GM23338 (cell line): ENCODE measurements at regions not wholly inside any gene's neighbourhood (a gene's known extent, or its start where the extent isn't known, plus 50 kb on each side); places are given as distances from the start of the nearest gene placed in this dataset.

Experiments
- ATAC-seq: fragments of 200-7000 bp; cut with Tn5 transposase; 3 replicates; pipeline ENCODE4 v1.9.1; 2020
- DNase-seq: peaks from one replicate; pipeline ENCODE4 v3.0.0-alpha.2; 2015; ENCODE audit warnings: low spot score
- H2AFZ ChIP-seq: fragments of 200-600 bp; sonication (generic); 2 replicates; pipeline ENCODE4 v1.8.0; 2016; ENCODE audit warnings: antibody characterized with exemption, mild to moderate bottlenecking, moderate library complexity
- H3F3A ChIP-seq: fragments of 200-600 bp; sonication (generic); replicated peaks from 2 replicates; pipeline ENCODE4 v1.8.0; 2017; ENCODE audit warnings: antibody characterized with exemption, mixed run types, low read depth
- H3K27ac ChIP-seq: fragments of 200-600 bp; sonication (generic); 2 replicates; pipeline ENCODE4 v1.6.1; 2016; ENCODE audit warnings: low read depth
- H3K27me3 ChIP-seq: fragments of 200-600 bp; sonication (generic); 2 replicates; pipeline ENCODE4 v1.8.0; 2016; ENCODE audit warnings: mild to moderate bottlenecking, mixed run types, moderate library complexity; ENCODE audit not compliant: insufficient read depth
- H3K36me3 ChIP-seq: fragments of 200-600 bp; sonication (generic); 2 replicates; pipeline ENCODE4 v1.8.0; 2016; ENCODE audit warnings: mild to moderate bottlenecking; ENCODE audit not compliant: insufficient read depth
- H3K4me1 ChIP-seq: fragments of 200-600 bp; sonication (generic); 2 replicates; pipeline ENCODE4 v1.8.0; 2016; ENCODE audit warnings: mild to moderate bottlenecking, moderate library complexity; ENCODE audit not compliant: insufficient read depth
- H3K4me2 ChIP-seq: fragments of 200-600 bp; sonication (generic); 2 replicates; pipeline ENCODE4 v1.7.1; 2017; ENCODE audit warnings: mixed run types
- H3K4me3 ChIP-seq: fragments of 200-600 bp; sonication (generic); 2 replicates; pipeline ENCODE4 v1.6.1; 2016; ENCODE audit warnings: mixed run types
- H3K79me2 ChIP-seq: fragments of 200-600 bp; sonication (generic); replicated peaks from 2 replicates; pipeline ENCODE4 v1.8.0; 2017; ENCODE audit warnings: mild to moderate bottlenecking; ENCODE audit not compliant: insufficient read depth
- H3K9me2 ChIP-seq: fragments of 200-600 bp; sonication (generic); 2 replicates; pipeline ENCODE4 v1.8.0; 2017; ENCODE audit not compliant: insufficient read depth
- H4K20me1 ChIP-seq: fragments of 200-600 bp; sonication (generic); replicated peaks from 2 replicates; pipeline ENCODE4 v1.8.0; 2017; ENCODE audit warnings: mild to moderate bottlenecking; ENCODE audit not compliant: insufficient read depth
- H3K27ac Mint-ChIP-seq: 2 replicates; pipeline ENCODE4 v1.8.0; 2020; ENCODE audit warnings: inconsistent platforms, mild to moderate bottlenecking, moderate library complexity, mixed read lengths
- H3K27me3 Mint-ChIP-seq: 3 replicates; pipeline ENCODE4 v1.8.0; 2022; ENCODE audit warnings: low read depth, mild to moderate bottlenecking, moderate library complexity, mixed read lengths, inconsistent platforms; ENCODE audit not compliant: insufficient read depth, poor library complexity
- H3K36me3 Mint-ChIP-seq: 3 replicates; pipeline ENCODE4 v1.8.0; 2021; ENCODE audit warnings: low read depth, mild to moderate bottlenecking, inconsistent platforms, moderate library complexity, mixed read lengths
- H3K4me1 Mint-ChIP-seq: 3 replicates; pipeline ENCODE4 v1.8.0; 2020; ENCODE audit warnings: mild to moderate bottlenecking, inconsistent platforms, mixed read lengths
- H3K4me3 Mint-ChIP-seq: 3 replicates; pipeline ENCODE4 v1.8.0; 2021; ENCODE audit warnings: moderate library complexity, mild to moderate bottlenecking, inconsistent platforms, mixed read lengths
- H3K9me3 Mint-ChIP-seq: 3 replicates; pipeline ENCODE4 v1.8.0; 2020; ENCODE audit warnings: moderate library complexity, mild to moderate bottlenecking, inconsistent platforms, mixed read lengths
- ETS1 ChIP-seq: IDR thresholded peaks from 2 replicates; pipeline ENCODE4 v1.6.1; 2016; ENCODE audit warnings: antibody characterized with exemption
- EZH2phosphoT487 ChIP-seq: fragments of 200-600 bp; sonication (generic); IDR thresholded peaks from one replicate; pipeline ENCODE4 v1.8.1; 2018; ENCODE audit warnings: antibody characterized with exemption; ENCODE audit not compliant: unreplicated experiment
- JUNB ChIP-seq: IDR thresholded peaks from one replicate; pipeline ENCODE4 v1.6.1; 2016; ENCODE audit warnings: antibody characterized with exemption; ENCODE audit not compliant: unreplicated experiment
- STAT1 ChIP-seq: IDR thresholded peaks from one replicate; pipeline ENCODE4 v1.6.1; 2016; ENCODE audit warnings: antibody characterized with exemption; ENCODE audit not compliant: unreplicated experiment
- ZNF331 ChIP-seq: fragments of 250-450 bp; sonication (Bioruptor Pico); IDR thresholded peaks from 2 replicates; pipeline ENCODE4 v1.5.0; 2020; ENCODE audit warnings: low read depth, mild to moderate bottlenecking, moderate library complexity
- ZNF462 ChIP-seq: fragments of 250-450 bp; sonication (Bioruptor Pico); IDR thresholded peaks from 2 replicates; pipeline ENCODE4 v1.5.0; 2020; ENCODE audit warnings: mild to moderate bottlenecking, moderate library complexity

- H2AFZ ChIP-seq: no peak overlapping the region
- DNase-seq (no peak), ATAC-seq (no peak)
- no peaks in the 10 kb centered on the region for H3K79me2 ChIP-seq
- H3K27me3 ChIP-seq: no peaks in the 10 kb centered on the region
- Mint-ChIP-seq H3K36me3 (no peaks in the 10 kb centered on the region), H3K4me1 (peaks cover 6% of the 10 kb centered on the region; the same call in 2 of the 3 replicates), H3K9me3 (no peaks in the 10 kb centered on the region; the same call in 2 of the 3 replicates), H3K4me3 (no peak overlapping the region), H3K27me3 (peaks cover 2% of the 10 kb centered on the region), H3K27ac (no peak overlapping the region)
- H3K9me2 ChIP-seq: no peaks in the 10 kb centered on the region
- no peaks in the 10 kb centered on the region for H3K4me1 ChIP-seq
- H3F3A ChIP-seq: no peaks in the 10 kb centered on the region
- no peak overlapping the region for H3K27ac ChIP-seq
- H3K36me3 ChIP-seq: no peaks in the 10 kb centered on the region; the same call in 1 of the 2 replicates
- H3K4me3 ChIP-seq: no peak overlapping the region
- no peaks in the 10 kb centered on the region for H4K20me1 ChIP-seq
- H3K4me2 ChIP-seq: no peak overlapping the region
- TF ChIP-seq STAT1 (no peak), ZNF462 (no peak), EZH2phosphoT487 (no peak), ETS1 (no peak), ZNF331 (CRISPR knock-in tag) (no peak), JUNB (no peak)
Measured at GRCh38 chr10:29827512-29827911, 192.7 kb upstream of the SVIL start.
